HG03045 (cell line): ENCODE measurements at regions not wholly inside any gene's neighbourhood (a gene's known extent, or its start where the extent isn't known, plus 50 kb on each side); places are given as distances from the start of the nearest gene placed in this dataset.

Experiments
- ATAC-seq: cut with Tn5 transposase; IDR thresholded peaks from one replicate; pipeline ENCODE4 v1.9.1; 2021; ENCODE audit warnings: mild to moderate bottlenecking, moderate library complexity; ENCODE audit not compliant: unreplicated experiment

GRCh38 chr22:49643466-49643865, 184.2 kb downstream of the BRD1 start:
- no peak for ATAC-seq

GRCh38 chr22:49642741-49643140, 184.9 kb downstream of the BRD1 start:
- ATAC-seq: no peak

GRCh38 chr22:49642331-49642730, 185.3 kb downstream of the BRD1 start:
- no peak for ATAC-seq

GRCh38 chr22:49641770-49642313, 185.8 kb downstream of the BRD1 start:
- no peak for ATAC-seq

- no peak for ATAC-seq
Measured at GRCh38 chr22:49640366-49641095, 187.1 kb downstream of the BRD1 start.

GRCh38 chr22:49639956-49640355, 187.7 kb downstream of the BRD1 start:
- no peak for ATAC-seq

- no peak for ATAC-seq
Measured at GRCh38 chr22:49638788-49639187, 188.9 kb downstream of the BRD1 start.

- ATAC-seq: no peak
Measured at GRCh38 chr22:49638001-49638400, 189.7 kb downstream of the BRD1 start.

GRCh38 chr22:49637255-49637760, 190.4 kb downstream of the BRD1 start:
- no peak for ATAC-seq

GRCh38 chr22:49636649-49637048, 191.0 kb downstream of the BRD1 start:
- ATAC-seq: no peak

GRCh38 chr22:49636214-49636613, 191.5 kb downstream of the BRD1 start:
- ATAC-seq: no peak

GRCh38 chr22:49634006-49634772, 193.5 kb downstream of the BRD1 start:
- ATAC-seq: no peak

- no peak for ATAC-seq
Measured at GRCh38 chr22:49633010-49633324, 194.7 kb downstream of the BRD1 start.

- ATAC-seq: no peak
Measured at GRCh38 chr22:49632199-49633009, 195.3 kb downstream of the BRD1 start.

GRCh38 chr22:49630448-49630946, 197.2 kb downstream of the BRD1 start:
- ATAC-seq: no peak

GRCh38 chr22:49629586-49630447, 197.9 kb downstream of the BRD1 start:
- ATAC-seq: no peak

- no peak for ATAC-seq
Measured at GRCh38 chr22:49629261-49629570, 198.5 kb downstream of the BRD1 start.

- ATAC-seq: no peak
Measured at GRCh38 chr22:49628391-49629260, 199.0 kb downstream of the BRD1 start.
